ENCODE measurements at regions not wholly inside any gene's neighbourhood (a gene's known extent, or its start where the extent isn't known, plus 50 kb on each side); places are given as distances from the start of the nearest gene placed in this dataset.

GRCh38 chr9:80690349-80690939, 998.9 kb downstream of the TLE1 start:
- Histone ChIP-seq H3K9me1 (replicated peaks; ENCODE audit: control insufficient read depth, extremely low read depth, insufficient read depth, low read length) (no peaks in the 10 kb centered on the region), H3K4me2 (ENCODE audit: insufficient read depth, low read length) (no peak overlapping the region), H3K4me3 (replicated peaks in 1 of 3; ENCODE audit: insufficient read depth in 1 of 3, low read depth in 1 of 3, low read length in 3 of 3) (no peak overlapping the region), H3K9ac (replicated peaks; ENCODE audit: extremely low read depth, insufficient read depth, low read length) (no peak overlapping the region), H3K36me3 (ENCODE audit: control insufficient read depth in 2 of 2, extremely low read depth in 1 of 2, insufficient read depth in 2 of 2, low read length in 2 of 2) (no peaks in the 10 kb centered on the region), H3K4me1 (ENCODE audit: control insufficient read depth, extremely low read depth, insufficient read depth, low read length) (no peaks in the 10 kb centered on the region), H3K79me2 (ENCODE audit: control insufficient read depth, insufficient read depth, low read length) (no peaks in the 10 kb centered on the region), H3K27me3 (ENCODE audit: control insufficient read depth in 2 of 2, insufficient read depth in 2 of 2, low read length in 2 of 2) (no peaks in the 10 kb centered on the region), H4K20me1 (replicated peaks; ENCODE audit: control insufficient read depth, extremely low read depth, insufficient read depth, low read length) (no peaks in the 10 kb centered on the region), H3K9me3 (replicated peaks; ENCODE audit: control insufficient read depth, insufficient read depth, low read length) (no peaks in the 10 kb centered on the region), H2AFZ (ENCODE audit: low read depth, low read length) (no peak overlapping the region), H3K27ac (ENCODE audit: insufficient read depth, low read depth, low read length) (no peak overlapping the region)
- FAIRE-seq = no peak
- CTCF ChIA-PET = no interaction called here
- POLR2A ChIA-PET = no interaction called here
- no peak for DNase-seq (ENCODE audit: low read depth, low spot score)
- dilution Hi-C loops (cut with MboI; ENCODE audit: extremely low pct_ligation_motif_present, low sequenced_read_pairs) = no loop called here
- TF ChIP-seq JUN (IDR thresholded peaks at IDR 0.05; ENCODE audit: borderline replicate concordance, insufficient read depth, insufficient read length, low read depth) (no peak), MYC (IDR thresholded peaks at IDR 0.05; ENCODE audit: low read depth, low read length) (no peak), POLR2AphosphoS5 (IDR thresholded peaks at IDR 0.05; ENCODE audit: insufficient read depth, low read depth, low read length) (no peak), POLR2A (IDR thresholded peaks at IDR 0.05; ENCODE audit: low read depth, low read length) (no peak), FOS (IDR thresholded peaks at IDR 0.05; ENCODE audit: borderline replicate concordance, insufficient read depth, low read length) (no peak)
- intact Hi-C loops (cut with micrococcal nuclease) = no loop called here
- BruUV-seq (replicated peaks) = no TSS peak

DNA sequence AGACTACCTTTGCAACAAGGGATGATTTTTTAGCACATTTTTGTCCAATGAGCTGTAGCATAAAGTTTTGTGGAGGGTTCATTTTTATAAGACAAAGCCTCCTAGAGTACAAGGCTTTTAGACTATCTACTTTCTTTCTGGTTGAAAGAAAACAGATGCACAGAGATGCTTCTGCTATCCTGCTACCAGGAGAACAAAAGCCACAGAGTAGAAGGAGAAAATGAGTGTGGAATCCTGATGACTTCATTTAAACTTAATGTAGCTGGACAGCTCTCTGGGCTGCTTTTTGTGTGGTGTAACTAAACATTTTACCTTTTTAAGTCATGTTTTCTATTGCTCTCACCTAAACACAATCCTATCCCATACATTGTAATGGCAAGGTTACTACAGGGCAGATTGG, 1009.4 kb downstream of the TLE1 start:
- H4K20me1 ChIP-seq (replicated peaks; ENCODE audit: control insufficient read depth, extremely low read depth, insufficient read depth, low read length) = no peaks in the 10 kb centered on the region
- ChIA-PET POLR2A (no interaction called here), CTCF (no interaction called here)
- no peak overlapping the region for H2AFZ ChIP-seq (ENCODE audit: low read depth, low read length)
- H3K79me2 ChIP-seq (ENCODE audit: control insufficient read depth, insufficient read depth, low read length) = no peaks in the 10 kb centered on the region
- H3K9me1 ChIP-seq (replicated peaks; ENCODE audit: control insufficient read depth, extremely low read depth, insufficient read depth, low read length) = no peaks in the 10 kb centered on the region
- FAIRE-seq (no peak), DNase-seq (ENCODE audit: low read depth, low spot score) (no peak)
- no peak overlapping the region for H3K4me3 ChIP-seq (replicated peaks in 1 of 3; ENCODE audit: insufficient read depth in 1 of 3, low read depth in 1 of 3, low read length in 3 of 3)
- H3K4me2 ChIP-seq (ENCODE audit: insufficient read depth, low read length) = no peak overlapping the region
- H3K27me3 ChIP-seq (ENCODE audit: control insufficient read depth in 2 of 2, insufficient read depth in 2 of 2, low read length in 2 of 2) = no peaks in the 10 kb centered on the region
- no peak overlapping the region for H3K9ac ChIP-seq (replicated peaks; ENCODE audit: extremely low read depth, insufficient read depth, low read length)
- no peaks in the 10 kb centered on the region for H3K4me1 ChIP-seq (ENCODE audit: control insufficient read depth, extremely low read depth, insufficient read depth, low read length)
- H3K27ac ChIP-seq (ENCODE audit: insufficient read depth, low read depth, low read length) = no peak overlapping the region
- H3K9me3 ChIP-seq (replicated peaks; ENCODE audit: control insufficient read depth, insufficient read depth, low read length) = no peaks in the 10 kb centered on the region
- H3K36me3 ChIP-seq (ENCODE audit: control insufficient read depth in 2 of 2, extremely low read depth in 1 of 2, insufficient read depth in 2 of 2, low read length in 2 of 2) = no peaks in the 10 kb centered on the region
- TF ChIP-seq GATA2 (IDR thresholded peaks at IDR 0.05; ENCODE audit: insufficient read depth, insufficient read length, low read depth, low read length) (no peak), JUN (IDR thresholded peaks at IDR 0.05; ENCODE audit: borderline replicate concordance, insufficient read depth, insufficient read length, low read depth) (no peak), CTCF (IDR thresholded peaks at IDR 0.05; ENCODE audit: extremely low read depth in 1 of 2, insufficient read depth in 1 of 2, low read depth in 1 of 2, low read length in 2 of 2) (no peak), MYC (IDR thresholded peaks at IDR 0.05; ENCODE audit: low read depth, low read length) (no peak), POLR2A (IDR thresholded peaks at IDR 0.05; ENCODE audit: low read depth, low read length) (no peak), EZH2 (IDR thresholded peaks at IDR 0.05; ENCODE audit: borderline replicate concordance, low read depth, low read length, severe bottlenecking) (no peak), FOS (IDR thresholded peaks at IDR 0.05; ENCODE audit: borderline replicate concordance, insufficient read depth, low read length) (no peak), POLR2AphosphoS5 (IDR thresholded peaks at IDR 0.05; ENCODE audit: insufficient read depth, low read depth, low read length) (no peak)
- TF ChIP-seq, protein P1, sequence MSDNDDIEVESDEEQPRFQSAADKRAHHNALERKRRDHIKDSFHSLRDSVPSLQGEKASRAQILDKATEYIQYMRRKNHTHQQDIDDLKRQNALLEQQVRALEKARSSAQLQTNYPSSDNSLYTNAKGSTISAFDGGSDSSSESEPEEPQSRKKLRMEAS (IDR thresholded peaks at IDR 0.05; ENCODE audit: insufficient read depth, insufficient read length) = no peak
- intact Hi-C loops (cut with micrococcal nuclease) (no loop called here), dilution Hi-C loops (cut with MboI; ENCODE audit: extremely low pct_ligation_motif_present, low sequenced_read_pairs) (no loop called here)
- no TSS peak for BruUV-seq (replicated peaks)
